ENCODE measurements at regions not wholly inside any gene's neighbourhood (a gene's known extent, or its start where the extent isn't known, plus 50 kb on each side); places are given as distances from the start of the nearest gene placed in this dataset.

DNA sequence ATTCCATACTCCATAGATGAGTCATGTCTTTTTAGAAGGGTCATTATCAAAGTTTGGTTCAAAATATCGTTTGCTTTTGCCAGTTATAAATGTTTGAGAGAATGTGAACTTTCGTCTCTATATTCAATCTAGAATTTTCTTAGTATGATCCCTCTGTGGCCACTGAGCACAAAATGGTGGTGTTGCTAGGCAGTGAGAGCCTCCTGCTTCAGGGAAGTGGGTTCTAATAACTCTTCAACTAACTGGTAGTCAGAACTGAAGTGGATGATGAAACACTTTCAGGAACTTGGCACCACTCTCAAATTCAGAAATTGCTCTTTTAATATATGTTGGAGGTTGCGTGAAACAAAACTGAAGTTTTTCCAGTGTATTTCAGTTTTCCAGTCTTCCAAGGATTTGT lies 125.0 kb upstream of the DOK5 start:
- no peak for TF ChIP-seq CTCF (IDR thresholded peaks at IDR 0.05)
- TF ChIP-seq EZH2 (IDR thresholded peaks at IDR 0.05; ENCODE audit: borderline replicate concordance, insufficient read depth, low read depth, low read length, poor library complexity, severe bottlenecking), result no peak

Data from B cell (primary cell).